Muscle layer of colon (tissue), 2 donors: ENCODE measurements at regions not wholly inside any gene's neighbourhood (a gene's known extent, or its start where the extent isn't known, plus 50 kb on each side); places are given as distances from the start of the nearest gene placed in this dataset.

Source experiments
- H3K27ac ChIP-seq: one replicate; pipeline ENCODE4 v1.7.0; 2013; ENCODE audit warnings: low read depth, mild to moderate bottlenecking, low read length, moderate library complexity
- H3K27me3 ChIP-seq, 2 donors: one replicate each; pipeline ENCODE4 v1.7.0; 2013; ENCODE audit warnings: low read length in 2 of 2, mild to moderate bottlenecking in 2 of 2; ENCODE audit not compliant: insufficient read depth in 2 of 2, control insufficient read depth in 1 of 2
- H3K36me3 ChIP-seq: one replicate; pipeline ENCODE4 v1.7.0; 2013; ENCODE audit warnings: mild to moderate bottlenecking, low read length; ENCODE audit not compliant: insufficient read depth
- H3K4me1 ChIP-seq: one replicate; pipeline ENCODE4 v1.7.0; 2013; ENCODE audit warnings: mild to moderate bottlenecking, low read length; ENCODE audit not compliant: insufficient read depth
- H3K4me3 ChIP-seq, 2 donors: one replicate each; pipeline ENCODE4 v1.7.0; 2013; ENCODE audit warnings: low read length in 2 of 2, low read depth in 1 of 2, mild to moderate bottlenecking in 1 of 2, moderate library complexity in 1 of 2
- H3K9ac ChIP-seq: one replicate; pipeline ENCODE4 v1.7.0; 2013; ENCODE audit warnings: low read length
- H3K9me3 ChIP-seq: one replicate; pipeline ENCODE4 v1.7.0; 2013; ENCODE audit warnings: mild to moderate bottlenecking, low read length
- donor health status: abdominal sarcoma.
- donor health status: Adenocarcinoma of cecum.

DNA sequence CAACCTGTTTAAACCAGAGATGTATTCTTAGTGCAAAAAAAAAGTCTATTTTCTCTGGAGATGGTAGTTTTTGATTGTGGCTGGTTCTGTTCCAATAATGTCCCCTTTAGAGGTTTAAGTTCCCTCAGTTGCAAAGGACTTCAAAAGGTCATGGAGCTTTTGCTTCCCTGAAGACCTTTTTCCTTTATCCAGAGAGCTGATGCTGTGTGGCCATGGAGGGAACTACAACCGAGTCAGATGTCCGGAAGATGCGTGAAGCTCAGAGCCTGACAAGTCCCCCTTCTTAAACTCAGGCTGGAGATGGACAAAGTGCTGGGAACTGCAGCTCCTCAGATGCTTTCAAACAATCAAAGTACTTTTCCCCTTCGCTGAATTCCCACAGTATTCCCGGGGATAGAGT, 176.1 kb downstream of the TMEM18 start:
- no peaks in the 10 kb centered on the region for H3K4me1 ChIP-seq
- no peak overlapping the region for H3K9ac ChIP-seq
- H3K27me3 ChIP-seq, result no peaks in the 10 kb centered on the region
- H3K9me3 ChIP-seq, result no peaks in the 10 kb centered on the region
- H3K36me3 ChIP-seq, result no peaks in the 10 kb centered on the region
- no peak overlapping the region for H3K27ac ChIP-seq
- H3K4me3 ChIP-seq, result no peak overlapping the region

DNA sequence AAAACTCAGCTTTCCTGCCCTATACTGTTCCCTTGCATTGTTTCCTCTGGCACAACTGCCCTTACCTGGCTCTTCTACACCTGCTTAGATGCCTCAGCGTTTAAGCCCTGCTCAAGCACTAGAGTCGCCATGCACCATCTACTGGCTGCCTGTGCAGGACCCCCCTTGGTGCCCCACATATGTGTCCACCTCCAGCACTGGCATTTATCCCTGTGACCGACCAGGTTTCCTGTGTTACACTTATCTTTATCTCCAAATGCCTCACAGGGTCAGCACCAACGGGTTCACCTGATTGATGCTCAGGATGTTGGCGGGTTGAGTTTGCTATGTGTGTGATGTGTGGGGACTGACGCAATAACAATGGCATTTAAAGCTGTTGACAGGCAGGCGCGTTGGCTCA, 177.5 kb downstream of the TMEM18 start:
- Histone ChIP-seq H3K27ac (no peak overlapping the region), H3K9ac (no peak overlapping the region), H3K4me1 (no peaks in the 10 kb centered on the region), H3K4me3 (no peak overlapping the region), H3K27me3 (no peaks in the 10 kb centered on the region), H3K9me3 (no peaks in the 10 kb centered on the region), H3K36me3 (no peaks in the 10 kb centered on the region)

DNA sequence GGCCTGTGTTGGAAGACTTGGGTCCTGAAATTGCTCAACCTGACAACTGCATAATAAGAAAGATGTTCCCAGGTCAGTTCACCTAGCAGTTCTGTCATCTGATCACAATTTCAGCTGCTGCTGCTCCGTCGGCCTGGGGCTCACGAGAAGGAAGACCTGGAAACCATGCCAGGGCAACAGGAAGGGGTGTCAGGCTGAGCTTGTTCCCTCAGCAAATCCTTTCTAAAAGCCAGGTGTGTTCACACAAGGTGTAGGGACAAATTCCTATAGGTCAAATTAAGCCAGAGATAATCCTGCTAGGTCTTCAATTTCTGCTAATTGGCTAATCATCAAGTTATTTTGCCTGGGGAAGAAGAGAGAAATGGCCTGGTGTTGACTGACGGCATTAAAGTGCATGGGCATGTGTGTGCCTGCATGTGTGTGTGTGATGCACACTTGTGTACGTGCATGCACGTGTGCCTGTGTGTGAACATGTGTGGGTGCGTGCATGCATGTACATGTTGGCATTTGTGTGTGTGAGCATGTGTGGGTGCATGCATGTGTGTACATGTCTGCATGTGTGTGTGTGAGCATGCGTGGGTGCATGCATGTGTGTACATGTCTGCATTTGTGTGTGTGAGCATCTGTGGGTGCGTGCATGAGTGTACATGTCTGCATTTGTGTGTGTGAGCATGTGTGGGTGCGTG, 178.6 kb downstream of the TMEM18 start:
- Histone ChIP-seq H3K9ac (no peak overlapping the region), H3K27ac (no peak overlapping the region), H3K27me3 (no peaks in the 10 kb centered on the region), H3K9me3 (no peaks in the 10 kb centered on the region), H3K36me3 (no peaks in the 10 kb centered on the region), H3K4me1 (no peaks in the 10 kb centered on the region), H3K4me3 (no peak overlapping the region)

GRCh38 chr2:497770-498492, 179.3 kb downstream of the TMEM18 start:
- Histone ChIP-seq H3K9me3 (no peaks in the 10 kb centered on the region), H3K27me3 (no peaks in the 10 kb centered on the region), H3K4me3 (no peak overlapping the region), H3K27ac (no peak overlapping the region), H3K4me1 (no peaks in the 10 kb centered on the region), H3K36me3 (no peaks in the 10 kb centered on the region), H3K9ac (no peak overlapping the region)

GRCh38 chr2:496729-497128, 180.5 kb downstream of the TMEM18 start:
- no peaks in the 10 kb centered on the region for H3K27me3 ChIP-seq

DNA sequence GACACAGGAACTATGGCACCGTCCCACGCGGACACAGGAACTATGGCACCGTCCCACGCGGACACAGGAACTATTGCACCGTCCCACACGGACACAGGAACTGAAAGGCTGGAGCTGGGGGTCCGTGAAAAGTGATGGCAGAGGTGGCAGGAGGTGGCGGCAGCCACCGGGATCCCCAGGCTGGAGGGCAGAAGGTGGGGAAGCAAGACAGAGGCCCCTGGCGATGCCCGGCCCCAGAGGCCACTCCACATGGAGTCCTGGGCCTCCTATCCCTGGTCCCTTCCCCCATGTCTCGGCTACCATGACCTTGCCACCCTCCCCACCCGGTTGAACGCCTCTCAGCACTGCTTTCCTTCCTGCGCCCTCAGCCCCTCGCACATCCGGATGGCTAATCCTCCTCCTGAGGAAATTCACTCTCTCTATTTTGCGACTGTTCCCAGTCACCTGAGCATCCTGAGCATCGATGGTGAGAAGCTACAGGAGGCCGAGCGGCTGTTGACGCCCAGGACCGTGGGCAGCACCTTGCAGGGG, 181.4 kb downstream of the TMEM18 start:
- Histone ChIP-seq H3K9me3 (no peaks in the 10 kb centered on the region), H3K4me1 (no peaks in the 10 kb centered on the region), H3K27me3 (no peaks in the 10 kb centered on the region), H3K27ac (no peak overlapping the region), H3K4me3 (no peak overlapping the region), H3K9ac (no peak overlapping the region), H3K36me3 (no peaks in the 10 kb centered on the region)

More at GRCh38 chr2:496729-497128, 180.5 kb downstream of the TMEM18 start:
- no peak overlapping the region for H3K4me3 ChIP-seq
- no peaks in the 10 kb centered on the region for H3K9me3 ChIP-seq
- no peak overlapping the region for H3K27ac ChIP-seq
- H3K9ac ChIP-seq, result no peak overlapping the region
- no peaks in the 10 kb centered on the region for H3K4me1 ChIP-seq
- H3K36me3 ChIP-seq, result no peaks in the 10 kb centered on the region

DNA sequence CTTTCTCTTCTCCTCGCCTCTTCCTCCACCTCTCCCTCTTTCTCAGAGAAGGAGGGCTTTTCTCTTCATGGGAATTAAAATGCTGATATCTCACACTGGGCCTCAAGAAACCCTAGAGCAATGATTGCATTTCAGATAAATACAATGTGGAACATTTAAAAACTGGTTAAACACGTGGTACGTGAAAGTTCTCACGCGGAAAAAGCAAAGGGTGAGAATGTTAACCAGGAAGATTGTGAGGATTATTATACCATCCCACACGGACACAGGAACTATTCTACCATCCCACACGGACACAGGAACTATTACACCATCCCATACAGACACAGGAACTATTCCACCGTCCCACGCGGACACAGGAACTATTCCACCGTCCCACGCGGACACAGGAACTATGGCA, 182.4 kb downstream of the TMEM18 start:
- Histone ChIP-seq H3K27me3 (no peaks in the 10 kb centered on the region), H3K36me3 (no peaks in the 10 kb centered on the region), H3K4me1 (no peaks in the 10 kb centered on the region), H3K9me3 (no peaks in the 10 kb centered on the region), H3K9ac (no peak overlapping the region), H3K4me3 (no peak overlapping the region), H3K27ac (no peak overlapping the region)

DNA sequence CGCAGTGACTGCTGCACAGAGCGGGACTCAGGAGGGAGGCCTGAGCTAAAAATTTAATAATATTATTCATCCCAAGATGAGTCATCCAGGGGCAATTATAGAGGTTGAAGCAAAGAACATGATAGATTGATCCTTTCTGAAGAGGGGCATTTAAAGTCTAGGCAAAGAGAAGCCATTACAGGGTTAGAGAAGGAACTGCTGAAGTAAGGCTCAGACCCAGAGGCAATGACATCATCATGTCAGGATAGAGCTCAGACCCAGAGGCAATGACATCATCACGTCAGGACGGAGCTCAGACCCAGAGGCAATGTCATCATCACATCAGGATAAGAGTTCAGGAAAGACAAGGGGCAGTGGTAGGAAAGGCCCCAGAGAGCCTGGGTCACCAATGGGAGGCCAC, 184.0 kb downstream of the TMEM18 start:
- Histone ChIP-seq H3K36me3 (no peaks in the 10 kb centered on the region), H3K27me3 (no peaks in the 10 kb centered on the region), H3K27ac (no peak overlapping the region), H3K9ac (no peak overlapping the region), H3K4me3 (no peak overlapping the region), H3K9me3 (no peaks in the 10 kb centered on the region), H3K4me1 (no peaks in the 10 kb centered on the region)

DNA sequence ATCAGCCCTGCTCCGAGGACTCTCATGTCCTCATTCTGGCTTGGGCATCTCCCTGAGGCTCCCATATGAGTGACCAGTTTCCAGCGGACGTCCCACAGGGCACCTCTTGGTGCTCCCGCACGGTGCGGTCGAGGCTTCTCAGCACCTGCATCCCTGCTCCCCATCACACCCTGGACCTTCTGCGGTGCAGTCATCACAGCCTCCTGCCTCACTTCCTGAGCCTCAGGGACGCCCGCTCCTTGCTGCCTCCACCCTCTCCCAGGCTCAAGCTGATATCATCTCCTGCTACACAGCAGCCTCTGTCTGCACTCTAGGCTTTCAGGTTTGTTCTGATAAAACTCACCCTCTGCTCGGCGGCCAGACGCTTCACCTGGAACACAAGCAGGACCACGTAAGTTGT, 185.0 kb downstream of the TMEM18 start:
- no peaks in the 10 kb centered on the region for H3K36me3 ChIP-seq
- H3K4me3 ChIP-seq, result no peak overlapping the region
- no peaks in the 10 kb centered on the region for H3K4me1 ChIP-seq
- no peak overlapping the region for H3K9ac ChIP-seq
- no peaks in the 10 kb centered on the region for H3K9me3 ChIP-seq
- no peaks in the 10 kb centered on the region for H3K27me3 ChIP-seq
- H3K27ac ChIP-seq, result no peak overlapping the region

GRCh38 chr2:489838-490237, 187.4 kb downstream of the TMEM18 start:
- H3K9ac ChIP-seq, result no peak overlapping the region
- H3K27ac ChIP-seq, result no peak overlapping the region
- H3K36me3 ChIP-seq, result no peaks in the 10 kb centered on the region
- no peaks in the 10 kb centered on the region for H3K9me3 ChIP-seq
- no peaks in the 10 kb centered on the region for H3K27me3 ChIP-seq
- no peaks in the 10 kb centered on the region for H3K4me1 ChIP-seq
- no peak overlapping the region for H3K4me3 ChIP-seq

- H3K9me3 ChIP-seq, result no peaks in the 10 kb centered on the region
- H3K4me3 ChIP-seq, result no peak overlapping the region
- H3K36me3 ChIP-seq, result no peaks in the 10 kb centered on the region
- no peaks in the 10 kb centered on the region for H3K4me1 ChIP-seq
- no peaks in the 10 kb centered on the region for H3K27me3 ChIP-seq
- no peak overlapping the region for H3K27ac ChIP-seq
- H3K9ac ChIP-seq, result no peak overlapping the region
These were observed 188.1 kb downstream of the TMEM18 start for GRCh38 chr2:489084-489483.
